HEK293 (cell line): ENCODE measurements at regions not wholly inside any gene's neighbourhood (a gene's known extent, or its start where the extent isn't known, plus 50 kb on each side); places are given as distances from the start of the nearest gene placed in this dataset.

ENCODE experiments used
- CTCF ChIP-seq: fragments of 450-650 bp; formaldehyde crosslinking; IDR thresholded peaks from 2 replicates; pipeline ENCODE4 v1.5.1; 2016; ENCODE audit warnings: missing biosample characterization, missing genetic modification characterization
- PRDM1 ChIP-seq: fragments of 450-650 bp; formaldehyde crosslinking; IDR thresholded peaks from 2 replicates; pipeline ENCODE4; 2016; ENCODE audit warnings: missing biosample characterization, missing genetic modification characterization
- ZBTB7A ChIP-seq: fragments of 450-650 bp; formaldehyde crosslinking; IDR thresholded peaks from 2 replicates; pipeline ENCODE4 v1.5.1; 2016; ENCODE audit warnings: low read depth, missing biosample characterization, missing genetic modification characterization
- ZBTB8A ChIP-seq: fragments of 450-650 bp; formaldehyde crosslinking; IDR thresholded peaks from 2 replicates; pipeline ENCODE4 v1.5.1; 2016; ENCODE audit warnings: missing biosample characterization, missing genetic modification characterization
- ZNF140 ChIP-seq: fragments of 450-650 bp; formaldehyde crosslinking; IDR thresholded peaks from 2 replicates; pipeline ENCODE4 v1.5.1; 2016; ENCODE audit warnings: missing biosample characterization, missing genetic modification characterization
- TF ChIP-seq, protein P1 (sequence below): fragments of 450-650 bp; formaldehyde crosslinking; IDR thresholded peaks from 2 replicates; pipeline ENCODE4 v1.5.1; 2017; ENCODE audit warnings: missing biosample characterization, missing genetic modification characterization

DNA sequence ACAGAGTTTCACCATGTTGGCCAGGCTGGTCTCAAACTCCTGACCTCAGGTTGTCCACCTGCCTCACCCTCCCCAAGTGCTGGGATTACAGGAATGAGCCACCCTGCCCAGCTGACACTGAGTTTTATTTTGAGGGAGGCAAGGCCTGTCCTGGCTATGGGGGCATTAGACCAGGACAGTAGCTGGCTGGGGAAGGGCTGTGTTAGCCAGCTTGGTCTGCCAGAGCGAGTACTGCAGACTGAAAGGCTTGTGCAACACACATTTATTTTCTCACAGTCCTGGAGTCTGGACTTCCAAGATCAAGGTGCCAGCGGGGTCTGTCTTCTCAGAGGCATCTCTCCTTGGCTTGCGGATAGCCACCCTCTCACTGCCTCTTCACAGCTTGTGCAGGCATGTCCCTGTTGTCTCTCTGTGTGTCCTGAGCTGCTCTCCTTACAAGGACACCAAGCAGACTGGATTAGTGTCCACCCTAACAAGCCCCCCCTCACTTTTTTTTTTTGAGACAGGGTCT, 59.4 kb upstream of the HAAO start:
- TF ChIP-seq CTCF (tag by site-specific recombination) (no peak), PRDM1 (tag by site-specific recombination) (no peak), ZBTB7A (tag by site-specific recombination) (no peak), ZNF140 (tag by site-specific recombination) (no peak), ZBTB8A (tag by site-specific recombination) (no peak)
- TF ChIP-seq, protein P1, sequence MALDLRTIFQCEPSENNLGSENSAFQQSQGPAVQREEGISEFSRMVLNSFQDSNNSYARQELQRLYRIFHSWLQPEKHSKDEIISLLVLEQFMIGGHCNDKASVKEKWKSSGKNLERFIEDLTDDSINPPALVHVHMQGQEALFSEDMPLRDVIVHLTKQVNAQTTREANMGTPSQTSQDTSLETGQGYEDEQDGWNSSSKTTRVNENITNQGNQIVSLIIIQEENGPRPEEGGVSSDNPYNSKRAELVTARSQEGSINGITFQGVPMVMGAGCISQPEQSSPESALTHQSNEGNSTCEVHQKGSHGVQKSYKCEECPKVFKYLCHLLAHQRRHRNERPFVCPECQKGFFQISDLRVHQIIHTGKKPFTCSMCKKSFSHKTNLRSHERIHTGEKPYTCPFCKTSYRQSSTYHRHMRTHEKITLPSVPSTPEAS = no peak
